Panc1 (cell line): ENCODE measurements at regions not wholly inside any gene's neighbourhood (a gene's known extent, or its start where the extent isn't known, plus 50 kb on each side); places are given as distances from the start of the nearest gene placed in this dataset.

Experiments
- ATAC-seq: fragments of 200-7000 bp; cut with Tn5 transposase; 2 replicates; pipeline ENCODE4 v1.9.1; 2020; ENCODE audit warnings: mild to moderate bottlenecking, moderate library complexity
- BruUV-seq: library from RNA; stranded (reverse); fragments of 400-500 nt; replicated peaks from 2 replicates; lab custom pipeline; 2021; lab: Mats Ljungman, UMichigan
- CTCF ChIA-PET: fragments of 300-600 bp; sonication (Branson Sonifier 250); formaldehyde crosslinking; loops from one replicate; lab custom pipeline; 2022; ENCODE audit warnings: antibody characterized with exemption; lab: Charles Lee
- POLR2A ChIA-PET: fragments of 300-600 bp; sonication (Branson Sonifier 250); formaldehyde crosslinking; loops from one replicate; lab custom pipeline; 2022; ENCODE audit warnings: antibody characterized with exemption; lab: Charles Lee
- DNase-seq: peaks from one replicate; pipeline ENCODE4 v3.0.0-alpha.2; 2010; ENCODE audit warnings: low read depth, low spot score
- H3K27ac ChIP-seq: 2 replicates; pipeline ENCODE4 v1.5.1; 2011; ENCODE audit warnings: mild to moderate bottlenecking, low read length, inconsistent platforms
- H3K27me3 ChIP-seq: fragments of 200-500 bp; sonication (Bioruptor generic); 2 replicates; pipeline ENCODE4 v1.6.0; 2014; ENCODE audit warnings: low read length, inconsistent platforms; ENCODE audit not compliant: control insufficient read depth, insufficient read depth
- H3K36me3 ChIP-seq: fragments of 200-500 bp; sonication (Bioruptor generic); 2 replicates; pipeline ENCODE4 v1.5.1; 2014; ENCODE audit warnings: inconsistent platforms, mild to moderate bottlenecking, low read length, moderate library complexity; ENCODE audit not compliant: control insufficient read depth, insufficient read depth
- H3K4me1 ChIP-seq: 2 replicates; pipeline ENCODE4 v1.5.1; 2011; ENCODE audit warnings: inconsistent platforms, mild to moderate bottlenecking, low read length, moderate library complexity; ENCODE audit not compliant: control insufficient read depth, insufficient read depth
- H3K4me3 ChIP-seq, 2 experiments: 2 replicates each; pipeline ENCODE4 v1.5.1; 2011 to 2012; ENCODE audit warnings: low read depth in 2 of 2, low read length in 2 of 2, mild to moderate bottlenecking in 2 of 2, inconsistent platforms in 1 of 2, moderate library complexity in 1 of 2
- H3K9me3 ChIP-seq: fragments of 200-500 bp; sonication (Bioruptor generic); 2 replicates; pipeline ENCODE4 v1.5.1; 2014; ENCODE audit warnings: low read depth, mild to moderate bottlenecking, inconsistent platforms, low read length, moderate library complexity; ENCODE audit not compliant: control insufficient read depth, insufficient read depth
- CTCF ChIP-seq: fragments of 450-650 bp; IDR thresholded peaks from 2 replicates; pipeline ENCODE4 v1.5.1; 2017; ENCODE audit warnings: mild to moderate bottlenecking
- POLR2AphosphoS5 ChIP-seq: IDR thresholded peaks from 2 replicates; pipeline ENCODE4 v1.6.1; 2012; ENCODE audit warnings: mild to moderate bottlenecking, low read depth, low read length, moderate library complexity
- REST ChIP-seq, 2 experiments: IDR thresholded peaks; 2 replicates each; pipeline ENCODE4 v1.6.1; 2011 to 2012; ENCODE audit warnings: low read depth in 2 of 2, control low read depth in 1 of 2, low read length in 1 of 2, mild to moderate bottlenecking in 1 of 2, moderate library complexity in 1 of 2; ENCODE audit not compliant: insufficient read depth in 1 of 2
- SIN3A ChIP-seq: IDR thresholded peaks from 2 replicates; pipeline ENCODE4 v1.6.1; 2012; ENCODE audit warnings: low read depth, mild to moderate bottlenecking, low read length, moderate library complexity, borderline replicate concordance; ENCODE audit not compliant: insufficient read depth
- TCF7L2 ChIP-seq: IDR thresholded peaks from 2 replicates; pipeline ENCODE4 v1.6.1; 2011; ENCODE audit warnings: mild to moderate bottlenecking, low read depth, low read length, inconsistent platforms
- in situ Hi-C: cut with HindIII; loops from 2 replicates; pipeline ENCODE4 v1.10.0; 2016; ENCODE audit warnings: low sequenced_read_pairs, low pct_unique_long_range_greater_than_20kb
- intact Hi-C: fragments of 100-400 bp; cut with micrococcal nuclease; formaldehyde crosslinking; loops from one replicate; pipeline ENCODE4 v1.10.0; 2022; ENCODE audit not compliant: unreplicated experiment

DNA sequence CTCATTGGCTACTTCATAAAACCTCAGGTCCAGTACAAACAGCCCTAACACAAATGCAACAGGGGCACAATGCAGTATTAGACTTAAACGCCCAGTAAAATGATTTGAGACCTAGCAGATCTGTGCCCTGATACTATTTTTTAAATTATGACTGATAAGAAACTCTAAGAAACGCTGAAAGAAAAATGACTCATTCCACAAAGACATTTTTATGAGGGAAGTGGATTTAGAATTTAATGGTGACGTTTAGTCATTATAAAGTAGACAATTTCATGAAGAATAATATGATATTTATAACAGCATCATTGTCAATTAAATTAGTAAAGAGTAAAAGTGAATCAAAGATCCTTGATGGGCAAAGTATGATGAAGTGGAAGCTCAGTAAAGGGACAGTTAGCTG, 80.4 kb upstream of the DHX40 start:
- Histone ChIP-seq H3K9me3 (no peaks in the 10 kb centered on the region), H3K4me3 (no peak overlapping the region), H3K36me3 (no peaks in the 10 kb centered on the region), H3K27me3 (no peaks in the 10 kb centered on the region), H3K27ac (no peak overlapping the region), H3K4me1 (no peaks in the 10 kb centered on the region)
- BruUV-seq, result no TSS peak
- DNase-seq (no peak), ATAC-seq (no peak)
- TF ChIP-seq CTCF (no peak), POLR2AphosphoS5 (no peak), REST (IDR thresholded peaks at IDR 0.05; ENCODE audit: insufficient read depth in 1 of 2, low read depth in 2 of 2, low read length in 1 of 2) (no peak), TCF7L2 (no peak), SIN3A (no peak)
- ChIA-PET POLR2A (no interaction called here), CTCF (no interaction called here)
- in situ Hi-C loops, result no loop called here
- intact Hi-C loops, result no loop called here

DNA sequence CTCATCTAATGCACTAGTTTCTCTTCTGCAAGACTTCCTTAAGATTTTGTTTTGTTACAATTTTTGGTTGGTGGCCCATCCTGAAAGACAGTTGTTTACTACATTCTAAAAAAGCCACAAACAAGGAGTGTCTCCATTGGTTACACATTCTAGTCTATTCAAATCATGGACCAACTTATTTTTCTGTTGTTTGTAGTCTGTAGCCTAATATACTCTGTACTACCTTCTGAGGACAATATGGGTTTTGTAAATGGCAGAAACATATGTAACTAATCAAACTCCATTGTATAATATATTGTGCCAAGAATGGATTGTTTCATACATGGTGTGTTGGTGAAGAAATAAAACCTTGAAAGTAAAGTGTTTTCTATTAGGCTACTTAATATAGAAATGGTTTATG, 79.5 kb upstream of the DHX40 start:
- Histone ChIP-seq H3K27ac (no peak overlapping the region), H3K36me3 (no peaks in the 10 kb centered on the region), H3K27me3 (no peaks in the 10 kb centered on the region), H3K4me1 (no peaks in the 10 kb centered on the region), H3K4me3 (no peak overlapping the region), H3K9me3 (no peaks in the 10 kb centered on the region)
- ChIA-PET CTCF (no interaction called here), POLR2A (no interaction called here)
- BruUV-seq, result no TSS peak
- DNase-seq (no peak), ATAC-seq (no peak)
- in situ Hi-C loops, result no loop called here
- intact Hi-C loops, result no loop called here
- no peak for TF ChIP-seq REST (IDR thresholded peaks at IDR 0.05; ENCODE audit: insufficient read depth in 1 of 2, low read depth in 2 of 2, low read length in 1 of 2)
- no peak for TF ChIP-seq CTCF
- TF ChIP-seq SIN3A, result no peak
- TF ChIP-seq TCF7L2, result no peak
- no peak for TF ChIP-seq POLR2AphosphoS5
